ENCODE measurements at regions not wholly inside any gene's neighbourhood (a gene's known extent, or its start where the extent isn't known, plus 50 kb on each side); places are given as distances from the start of the nearest gene placed in this dataset.
"Not testable (repeated sequence)": the region's sequence is repeated elsewhere in the genome, so short reads cannot be mapped to it uniquely, and the experiment has no call there.

DNA sequence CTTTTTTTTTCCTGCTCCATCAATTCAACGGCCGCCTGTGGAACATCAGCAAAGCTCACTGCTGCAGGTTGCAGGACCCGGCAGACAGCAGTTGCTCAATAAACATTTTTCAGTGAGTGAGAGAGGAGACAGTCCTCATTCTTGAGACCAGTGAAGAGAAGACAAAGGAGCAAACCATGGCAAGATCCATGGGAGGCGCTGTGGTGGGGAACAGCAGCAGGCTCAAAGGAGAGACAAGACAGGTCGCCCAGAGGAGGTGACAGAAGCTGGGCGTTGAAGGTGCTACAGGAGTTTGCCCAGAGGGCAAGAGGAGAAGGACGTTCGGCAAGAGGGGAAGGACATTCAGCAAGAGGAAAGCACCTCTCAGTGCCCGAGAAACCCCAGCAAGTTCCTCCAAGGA is 74.5 kb upstream of the FGFR2 start:
- Histone ChIP-seq H3K4me1 (replicated peaks in 1 of 2) (peaks cover 0 to 15% of the 10 kb centered on the region in 2 donors), H3K27me3 (no peaks in the 10 kb centered on the region), H3K36me3 (replicated peaks in 1 of 2) (no peaks in the 10 kb centered on the region), H3K4me3 (no peak overlapping the region), H3K9me3 (replicated peaks in 1 of 3) (no peaks in the 10 kb centered on the region), H3K27ac (no peak overlapping the region)
- 86 to 94% (median 88%) methylated on average over 9 of the region's 9 CpGs for WGBS, 4 donors
- intact Hi-C loops (cut with DNase I): no loop called here
- DNase-seq: no peak
- TF ChIP-seq, protein P1, sequence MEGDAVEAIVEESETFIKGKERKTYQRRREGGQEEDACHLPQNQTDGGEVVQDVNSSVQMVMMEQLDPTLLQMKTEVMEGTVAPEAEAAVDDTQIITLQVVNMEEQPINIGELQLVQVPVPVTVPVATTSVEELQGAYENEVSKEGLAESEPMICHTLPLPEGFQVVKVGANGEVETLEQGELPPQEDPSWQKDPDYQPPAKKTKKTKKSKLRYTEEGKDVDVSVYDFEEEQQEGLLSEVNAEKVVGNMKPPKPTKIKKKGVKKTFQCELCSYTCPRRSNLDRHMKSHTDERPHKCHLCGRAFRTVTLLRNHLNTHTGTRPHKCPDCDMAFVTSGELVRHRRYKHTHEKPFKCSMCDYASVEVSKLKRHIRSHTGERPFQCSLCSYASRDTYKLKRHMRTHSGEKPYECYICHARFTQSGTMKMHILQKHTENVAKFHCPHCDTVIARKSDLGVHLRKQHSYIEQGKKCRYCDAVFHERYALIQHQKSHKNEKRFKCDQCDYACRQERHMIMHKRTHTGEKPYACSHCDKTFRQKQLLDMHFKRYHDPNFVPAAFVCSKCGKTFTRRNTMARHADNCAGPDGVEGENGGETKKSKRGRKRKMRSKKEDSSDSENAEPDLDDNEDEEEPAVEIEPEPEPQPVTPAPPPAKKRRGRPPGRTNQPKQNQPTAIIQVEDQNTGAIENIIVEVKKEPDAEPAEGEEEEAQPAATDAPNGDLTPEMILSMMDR (IDR thresholded peaks at IDR 0.05): no peak
- no peak for TF ChIP-seq POLR2A (IDR thresholded peaks at IDR 0.05)

DNA sequence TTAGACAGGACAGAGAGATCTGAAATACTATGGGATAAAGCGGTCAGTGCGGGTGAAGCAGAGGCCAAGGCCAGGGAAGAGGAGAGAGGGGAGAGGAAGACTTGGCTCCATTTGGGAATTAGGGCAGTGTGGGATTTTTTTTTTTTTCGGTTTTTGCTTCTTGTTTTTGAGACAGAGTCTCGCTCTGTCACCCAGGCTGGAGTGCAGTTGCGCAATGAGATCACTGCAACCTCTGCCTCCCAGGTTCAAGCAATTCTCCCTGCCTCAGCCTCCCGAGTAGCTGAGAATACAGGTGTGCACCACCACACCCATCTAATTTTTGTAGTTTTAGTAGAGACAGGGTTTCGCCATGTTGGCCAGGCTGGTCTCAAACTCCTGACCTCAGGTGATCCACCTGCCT is 71.6 kb upstream of the FGFR2 start:
- H3K4me3 ChIP-seq; H3K36me3 ChIP-seq (replicated peaks in 1 of 2); DNase-seq; H3K27me3 ChIP-seq; intact Hi-C loops (cut with DNase I); H3K9me3 ChIP-seq (replicated peaks in 1 of 3); H3K27ac ChIP-seq: not testable (repeated sequence)
- peaks cover 0 to 17% of the 10 kb centered on the region in 2 donors for H3K4me1 ChIP-seq (replicated peaks in 1 of 2)
- WGBS, 4 donors: 90 to 96% (median 93%) methylated on average over 6 to 7 of the region's 7 CpGs

DNA sequence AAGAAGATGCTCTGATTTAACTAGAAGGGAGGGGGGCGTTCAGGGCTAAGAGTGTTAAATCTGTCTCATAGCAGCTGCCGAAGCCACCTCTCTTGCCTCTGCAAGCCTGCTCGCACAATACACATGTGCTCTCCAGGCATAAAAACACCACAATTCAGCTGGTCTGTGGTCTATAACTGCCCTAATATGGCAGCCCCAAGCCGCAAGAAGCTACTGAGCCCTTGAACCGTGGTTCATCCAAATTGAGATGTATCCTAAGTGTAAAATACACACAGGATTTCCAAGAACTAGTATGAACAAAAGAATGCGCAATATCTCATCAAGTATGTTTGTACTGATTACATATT is 70.8 kb upstream of the FGFR2 start:
- Histone ChIP-seq H3K27me3 (no peaks in the 10 kb centered on the region), H3K36me3 (replicated peaks in 1 of 2) (no peaks in the 10 kb centered on the region), H3K4me3 (no peak overlapping the region), H3K9me3 (replicated peaks in 1 of 3) (no peaks in the 10 kb centered on the region), H3K27ac (peak overlapping the region in 1 of 5 donors; percentile 21), H3K4me1 (replicated peaks in 1 of 2) (peaks cover 0 to 17% of the 10 kb centered on the region in 2 donors)
- TF ChIP-seq, protein P1 (IDR thresholded peaks at IDR 0.05): no peak
- TF ChIP-seq POLR2A (IDR thresholded peaks at IDR 0.05): no peak
- intact Hi-C loops (cut with DNase I): no loop called here
- WGBS, 4 donors: 52 to 57% (median 55%) methylated on average over 6 of the region's 6 CpGs
- DNase-seq: no peak

DNA sequence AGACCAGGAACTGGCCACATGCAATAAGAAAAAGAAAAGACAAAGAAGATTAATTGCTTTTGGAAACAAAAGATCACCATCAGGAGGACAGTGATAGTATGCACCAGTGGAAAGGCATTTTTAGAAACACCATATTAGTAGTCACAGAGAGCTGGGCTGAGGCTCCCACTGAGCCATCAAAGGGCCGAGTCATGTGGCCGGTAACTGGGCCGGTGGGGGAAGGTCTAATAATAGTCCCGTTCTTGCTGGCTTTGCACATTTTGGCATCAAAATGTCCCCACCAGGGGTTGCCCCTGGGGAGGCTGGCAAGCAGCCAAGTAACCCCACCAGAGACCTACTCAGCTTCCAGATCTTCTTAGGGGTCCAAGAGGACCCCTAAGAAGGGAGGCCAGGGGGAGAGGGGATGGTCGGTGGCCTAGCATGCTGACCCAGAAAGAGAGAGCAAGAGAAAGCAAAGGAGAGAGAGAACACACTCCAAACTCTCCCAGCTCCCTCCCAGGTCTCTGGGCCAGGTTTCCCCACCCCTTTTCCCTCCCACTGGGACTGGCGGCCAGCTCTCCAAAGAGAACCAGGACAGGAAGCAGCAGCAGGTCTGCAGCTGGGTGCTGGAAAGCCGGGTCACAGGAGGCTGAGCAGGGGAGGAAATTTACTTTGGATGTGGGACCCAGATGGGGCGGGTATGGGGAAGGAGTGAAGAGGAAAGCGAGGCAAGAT is 70.2 kb upstream of the FGFR2 start:
- peak overlapping the region in 2 of 5 donors; percentile 21 to 54 for H3K27ac ChIP-seq
- no peaks in the 10 kb centered on the region for H3K27me3 ChIP-seq
- no peaks in the 10 kb centered on the region for H3K9me3 ChIP-seq (replicated peaks in 1 of 3)
- peaks cover 0 to 17% of the 10 kb centered on the region in 2 donors for H3K4me1 ChIP-seq (replicated peaks in 1 of 2)
- intact Hi-C loops (cut with DNase I): no loop called here
- H3K4me3 ChIP-seq: no peak overlapping the region
- peak; percentile 26 to 72 (median 62) for DNase-seq
- 12 to 22% (median 19%) methylated on average over 9 of the region's 9 CpGs for WGBS, 4 donors
- no peaks in the 10 kb centered on the region for H3K36me3 ChIP-seq (replicated peaks in 1 of 2)
- TF ChIP-seq, protein P1 (IDR thresholded peaks at IDR 0.05): no peak
- TF ChIP-seq POLR2A (IDR thresholded peaks at IDR 0.05): peak in 1 of 2 donors; percentile 5

DNA sequence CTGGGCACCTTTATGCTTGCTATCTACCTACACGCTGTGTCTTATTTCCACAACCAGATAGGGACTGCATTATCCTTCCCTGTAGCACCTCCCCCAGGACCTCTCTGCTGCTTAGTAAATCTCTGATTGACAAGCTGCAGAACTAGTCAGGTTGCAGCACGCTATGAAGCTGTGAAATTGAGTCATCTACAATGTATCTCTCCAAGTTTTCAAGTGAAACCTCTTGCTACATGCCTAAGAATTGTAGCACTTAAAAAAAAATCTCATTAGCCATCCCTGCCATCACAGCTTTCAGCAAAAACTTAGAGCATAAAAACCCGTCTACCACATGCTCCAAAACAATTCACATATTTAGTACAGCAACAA is 69.7 kb upstream of the FGFR2 start:
- H3K36me3 ChIP-seq (replicated peaks in 1 of 2): no peaks in the 10 kb centered on the region
- DNase-seq: no peak
- peaks cover 0 to 17% of the 10 kb centered on the region in 2 donors for H3K4me1 ChIP-seq (replicated peaks in 1 of 2)
- intact Hi-C loops (cut with DNase I): no loop called here
- no peaks in the 10 kb centered on the region for H3K9me3 ChIP-seq (replicated peaks in 1 of 3)
- H3K27me3 ChIP-seq: no peaks in the 10 kb centered on the region
- H3K4me3 ChIP-seq: no peak overlapping the region
- no peak for TF ChIP-seq POLR2A (IDR thresholded peaks at IDR 0.05)
- TF ChIP-seq, protein P1 (IDR thresholded peaks at IDR 0.05): no peak
- WGBS, 4 donors: 54 to 80% (median 69%) methylated on average over 3 of the region's 3 CpGs
- H3K27ac ChIP-seq: peak overlapping the region in 1 of 5 donors; percentile 54

Data from adrenal gland (tissue), 9 donors.